ENCODE measurements at regions not wholly inside any gene's neighbourhood (a gene's known extent, or its start where the extent isn't known, plus 50 kb on each side); places are given as distances from the start of the nearest gene placed in this dataset.

- Mint-ChIP-seq H3K4me1 (ENCODE audit: low read depth, unreplicated experiment) (no peaks in the 10 kb centered on the region), H3K9me3 (ENCODE audit: unreplicated experiment) (no peaks in the 10 kb centered on the region), H3K4me3 (ENCODE audit: unreplicated experiment) (no peak overlapping the region), H3K36me3 (ENCODE audit: unreplicated experiment) (no peaks in the 10 kb centered on the region), H3K27ac (ENCODE audit: unreplicated experiment) (no peak overlapping the region), H3K27me3 (ENCODE audit: unreplicated experiment) (no peaks in the 10 kb centered on the region)
- TF ChIP-seq CTCF (IDR thresholded peaks at IDR 0.05; ENCODE audit: partially characterized antibody, unreplicated experiment), result no peak
- DNase-seq, result no peak
These were observed 52.6 kb upstream of the ITGA1 start for GRCh38 chr5:52735139-52735538.
